Hematopoietic multipotent progenitor cell treated with erythropoietin and hydrocortisone succinate and interleukin-3 and kit ligand, for 4 days (in vitro differentiated cells): ENCODE measurements at regions not wholly inside any gene's neighbourhood (a gene's known extent, or its start where the extent isn't known, plus 50 kb on each side); places are given as distances from the start of the nearest gene placed in this dataset.
"Not testable (repeated sequence)": the region's sequence is repeated elsewhere in the genome, so short reads cannot be mapped to it uniquely, and the experiment has no call there.

ENCODE experiments used
- DNase-seq: peaks from one replicate; pipeline ENCODE4 v3.0.0-alpha.2; 2015

GRCh38 chr6:141437011-141437410 lies 695.7 kb upstream of the GJE1 start:
- DNase-seq, result no peak

DNA sequence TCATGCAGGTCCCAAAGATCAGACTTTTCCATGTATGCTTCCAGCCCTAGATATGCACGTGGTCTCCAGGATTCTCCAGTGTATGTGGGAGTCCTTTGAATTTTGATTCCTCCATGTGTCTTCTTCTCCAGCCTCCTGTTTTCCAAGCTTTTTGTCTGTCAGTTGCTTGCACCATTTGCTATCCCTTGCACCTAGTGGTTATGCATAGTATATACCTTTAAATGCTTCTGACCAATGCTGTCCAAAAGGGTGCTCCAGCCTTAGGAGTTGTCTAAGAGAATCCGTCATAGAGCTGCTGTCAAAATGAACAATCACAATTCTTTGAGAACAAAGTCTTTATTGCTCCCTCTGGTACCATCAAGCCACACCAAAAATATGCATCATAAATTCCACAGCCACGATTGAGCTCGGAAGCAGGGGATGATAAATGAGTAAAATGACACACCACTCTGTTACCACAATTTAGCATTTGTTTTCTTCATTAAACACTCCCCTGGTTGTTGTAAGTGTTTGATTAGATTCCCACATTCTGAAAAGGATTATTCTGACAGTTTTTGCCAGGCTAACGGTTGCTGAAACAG lies 706.2 kb upstream of the GJE1 start:
- no peak for DNase-seq

GRCh38 chr6:141421378-141421777 lies 711.3 kb upstream of the GJE1 start:
- no peak for DNase-seq

DNA sequence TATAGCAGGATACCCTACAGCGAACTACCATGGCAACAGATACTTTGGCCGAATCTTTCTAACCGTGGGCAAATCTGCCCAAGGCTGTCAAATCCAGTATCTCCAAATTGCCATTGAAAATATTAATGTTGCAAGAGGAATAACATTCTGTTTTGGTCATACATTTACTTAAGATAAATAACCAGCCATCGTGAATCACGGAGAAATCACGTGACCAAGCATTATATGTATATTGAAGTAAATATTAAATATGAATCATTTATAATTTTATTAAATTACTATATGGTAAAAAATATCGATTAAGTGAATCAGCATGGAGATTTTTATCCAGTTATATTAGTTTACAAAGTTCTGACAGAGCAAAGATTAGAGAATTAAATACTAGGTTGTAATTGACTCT lies 714.6 kb upstream of the GJE1 start:
- no peak for DNase-seq

DNA sequence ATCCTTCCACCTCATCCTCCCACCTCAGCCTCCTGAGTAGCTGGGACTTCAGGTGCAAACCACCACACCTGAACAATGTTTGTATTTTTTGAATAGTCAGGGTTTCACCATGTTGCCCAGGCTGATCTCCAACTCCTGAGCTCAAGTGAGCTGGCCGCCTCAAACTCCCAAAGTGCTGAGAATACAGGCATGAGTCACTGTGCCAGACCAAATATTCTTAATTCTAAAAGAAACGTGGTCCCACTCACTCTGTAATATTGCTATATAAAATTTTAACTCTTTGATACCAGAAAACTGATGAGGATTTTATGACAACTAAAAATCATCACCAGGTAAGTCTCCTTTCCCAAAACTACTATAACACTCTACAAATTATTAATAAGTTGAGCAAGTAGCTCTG lies 716.8 kb upstream of the GJE1 start:
- no peak for DNase-seq

DNA sequence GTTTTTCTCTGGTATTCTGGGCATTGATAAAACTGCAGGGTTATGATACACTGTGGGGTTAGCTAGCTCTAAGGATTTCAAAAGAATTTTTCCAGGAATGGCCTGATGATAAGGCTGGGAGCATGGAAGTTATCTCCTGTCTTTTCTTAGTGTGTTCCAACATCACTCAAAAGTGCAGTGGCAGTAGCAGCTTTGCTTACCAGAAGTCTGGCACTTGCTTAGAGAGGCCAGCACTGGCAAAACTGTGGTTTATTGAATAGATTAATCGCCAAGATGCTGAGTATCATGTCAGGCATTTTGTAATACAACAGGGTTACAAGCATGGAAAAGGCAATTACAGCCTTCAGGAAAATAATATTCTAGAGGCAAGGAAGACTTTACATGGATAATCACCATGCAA lies 719.5 kb upstream of the GJE1 start:
- DNase-seq, result no peak

DNA sequence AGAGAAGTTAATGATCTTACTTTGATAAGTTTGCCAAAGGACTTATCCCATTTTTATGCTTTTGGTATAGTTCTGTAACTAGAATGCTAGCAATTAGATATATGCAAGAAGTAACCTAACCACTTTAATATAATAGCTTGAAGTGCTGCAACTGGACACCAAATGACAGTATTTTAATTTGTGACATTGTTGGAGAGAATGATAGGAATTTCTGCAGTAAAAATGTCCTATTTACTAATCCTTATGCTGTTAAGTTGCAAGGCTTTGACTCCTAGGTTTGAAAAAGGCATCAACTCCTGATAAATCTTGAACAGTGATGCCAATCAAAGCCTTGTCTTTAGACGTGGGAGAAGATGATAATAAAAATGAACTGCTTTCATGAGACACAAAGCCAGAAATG lies 726.0 kb upstream of the GJE1 start:
- DNase-seq, result no peak

- DNase-seq, result no peak
These were observed 728.9 kb upstream of the GJE1 start for GRCh38 chr6:141403827-141404226.

- DNase-seq, result no peak
These were observed 729.6 kb upstream of the GJE1 start for GRCh38 chr6:141403103-141403502.

DNA sequence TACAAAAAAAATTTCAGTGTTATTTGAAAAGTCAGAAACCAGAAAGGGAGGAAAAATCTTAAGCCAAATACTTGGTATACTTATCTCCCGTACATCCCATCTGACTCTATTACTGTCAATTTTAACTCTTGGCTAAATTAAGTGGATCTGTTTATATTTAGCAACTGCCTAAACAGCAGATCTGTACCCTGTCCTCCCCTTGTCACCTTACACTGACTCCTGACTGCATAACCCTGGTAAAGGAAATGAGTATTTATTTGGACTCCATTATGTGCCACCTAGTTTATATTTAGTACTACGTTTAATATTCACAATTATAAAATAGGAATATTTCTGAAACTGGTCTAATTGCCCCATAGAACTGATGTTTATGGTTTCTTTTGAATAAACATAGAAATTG lies 730.2 kb upstream of the GJE1 start:
- no peak for DNase-seq

DNA sequence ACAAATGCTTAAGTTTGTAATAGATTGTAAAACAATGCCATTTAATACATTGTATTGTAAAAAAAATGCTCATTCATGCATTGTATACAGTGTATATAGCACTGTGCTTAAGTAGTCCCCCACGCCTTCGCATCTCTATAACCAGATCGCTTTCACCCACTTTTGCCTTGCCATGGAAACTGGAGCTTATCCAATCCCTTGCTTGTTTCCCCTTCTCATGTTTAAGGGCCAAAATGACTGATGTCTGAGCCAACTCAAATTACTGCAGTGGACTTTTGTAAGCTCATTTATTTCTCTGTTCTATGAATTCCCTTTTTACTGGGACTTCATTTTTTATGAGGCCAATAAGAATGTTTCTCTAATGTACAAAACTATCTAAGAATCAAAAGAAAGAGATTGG lies 730.9 kb upstream of the GJE1 start:
- no peak for DNase-seq

GRCh38 chr6:141401168-141401567 lies 731.6 kb upstream of the GJE1 start:
- no peak for DNase-seq

DNA sequence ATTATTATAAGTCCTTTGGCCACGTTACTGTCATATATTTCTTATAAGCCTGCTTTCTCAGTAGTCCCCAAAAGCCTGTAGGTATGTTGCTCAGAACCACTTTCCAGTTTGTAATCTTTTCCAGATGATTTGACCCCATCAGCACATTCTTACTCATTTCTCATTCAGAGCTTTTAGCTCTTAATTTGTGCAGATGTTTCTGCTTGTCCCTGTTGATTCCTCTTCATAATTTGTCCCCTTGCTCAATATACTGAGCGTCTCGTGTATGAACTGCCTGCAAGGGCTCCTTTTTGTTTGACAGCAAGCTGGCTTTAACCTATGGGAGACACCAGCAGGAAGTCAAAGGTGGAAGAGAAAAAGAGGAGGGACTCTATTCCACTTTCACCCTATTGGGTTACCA lies 733.8 kb upstream of the GJE1 start:
- no peak for DNase-seq

DNA sequence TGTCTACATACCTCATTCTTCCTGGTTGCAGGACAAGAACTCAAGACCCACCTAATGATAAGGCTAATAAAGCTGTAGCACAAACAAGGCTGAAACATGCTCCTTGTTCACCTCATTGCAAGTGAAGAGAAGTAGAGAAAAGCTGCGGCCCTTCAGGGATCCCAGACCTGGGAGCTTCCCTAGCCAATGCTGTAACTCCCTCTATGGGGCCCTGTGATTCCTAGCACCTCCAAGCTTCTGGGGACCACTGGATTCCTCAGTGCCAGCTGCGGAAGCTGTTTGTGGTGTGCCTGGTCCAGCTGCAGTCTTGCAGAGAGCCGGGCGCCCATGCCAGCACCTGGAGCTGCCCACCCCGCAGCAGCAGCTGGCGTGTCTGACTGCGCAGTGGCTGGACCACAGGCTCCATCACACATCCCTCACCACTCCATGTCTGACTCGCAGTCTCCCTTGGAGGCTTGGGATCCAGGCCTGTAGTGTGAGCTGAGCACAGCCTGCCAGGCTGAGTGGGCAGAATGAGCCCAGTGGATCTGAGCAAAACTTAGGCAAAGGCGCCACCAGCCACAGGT lies 737.2 kb upstream of the GJE1 start:
- no peak for DNase-seq

DNA sequence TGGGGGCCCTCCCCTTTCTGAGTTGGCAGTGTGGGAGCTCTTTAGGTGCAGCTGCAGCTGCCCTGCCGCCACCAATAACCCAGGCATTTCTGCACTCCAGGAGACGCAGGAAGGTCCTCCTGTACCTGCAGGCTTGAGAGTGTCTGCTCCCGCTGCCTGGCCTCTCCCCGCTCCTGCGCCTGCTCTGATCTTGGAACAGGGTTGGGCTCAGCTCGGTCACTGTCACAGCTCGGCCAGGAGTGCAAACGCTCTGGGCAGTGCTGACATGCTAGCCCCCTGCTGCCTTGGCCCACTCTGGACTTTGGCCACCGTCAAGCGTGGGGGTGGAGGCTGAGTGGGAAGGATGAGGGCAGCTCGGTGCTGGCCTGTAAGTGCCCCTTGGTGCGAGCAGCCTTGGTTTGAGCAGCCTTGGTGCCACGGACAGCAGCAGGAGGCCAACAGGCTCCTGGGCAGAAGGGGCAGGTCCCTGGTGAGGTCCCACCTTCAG lies 738.1 kb upstream of the GJE1 start:
- DNase-seq, result no peak

GRCh38 chr6:141394125-141394536 lies 738.6 kb upstream of the GJE1 start:
- DNase-seq, result no peak

GRCh38 chr6:141393405-141394124 lies 739.2 kb upstream of the GJE1 start:
- DNase-seq, result no peak

GRCh38 chr6:141391135-141391534 lies 741.6 kb upstream of the GJE1 start:
- not testable (repeated sequence) for DNase-seq

- no peak for DNase-seq
These were observed 744.1 kb upstream of the GJE1 start for GRCh38 chr6:141388666-141389065.

- DNase-seq, result no peak
These were observed 762.3 kb upstream of the GJE1 start for GRCh38 chr6:141370438-141370837.

- not testable (repeated sequence) for DNase-seq
These were observed 765.9 kb upstream of the GJE1 start for GRCh38 chr6:141366796-141367195.

DNA sequence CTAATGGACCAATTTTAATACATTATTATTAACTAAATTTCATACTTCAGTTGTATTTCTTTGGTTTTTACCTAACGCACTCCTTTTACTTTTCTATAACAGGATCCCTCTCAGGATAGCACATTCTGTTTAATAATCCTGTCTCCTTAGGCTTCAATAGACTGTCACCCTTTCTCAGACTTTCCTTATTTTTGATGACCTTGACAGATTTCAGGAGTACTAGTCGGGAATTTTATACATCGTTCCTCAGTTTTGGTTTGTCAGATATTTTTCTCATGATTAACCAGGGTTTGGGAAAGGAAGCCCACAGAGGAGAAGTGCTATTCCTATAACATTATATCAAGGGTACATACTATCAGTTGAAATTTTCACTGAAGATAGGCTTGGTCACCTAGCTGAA lies 768.0 kb upstream of the GJE1 start:
- DNase-seq, result no peak

GRCh38 chr6:141364232-141364631 lies 768.5 kb upstream of the GJE1 start:
- DNase-seq, result no peak

DNA sequence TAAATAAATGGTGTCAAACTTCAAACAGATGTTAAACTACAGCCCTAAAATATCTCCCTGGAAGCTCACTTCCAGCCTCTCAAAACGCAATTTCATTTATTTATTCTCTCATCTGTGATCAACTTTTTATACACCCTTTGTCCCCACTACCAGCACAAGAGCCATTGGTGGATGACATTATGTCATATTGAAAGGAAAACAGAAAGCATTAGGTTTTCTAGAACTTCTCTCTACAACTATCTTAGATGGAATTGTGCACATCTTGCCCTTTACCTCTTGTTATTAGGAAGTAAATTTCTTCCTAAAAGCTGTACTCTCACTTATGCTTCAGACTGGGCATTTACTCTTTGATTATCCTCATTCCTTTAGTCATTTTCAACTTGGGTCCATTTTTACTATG lies 771.2 kb upstream of the GJE1 start:
- no peak for DNase-seq

DNA sequence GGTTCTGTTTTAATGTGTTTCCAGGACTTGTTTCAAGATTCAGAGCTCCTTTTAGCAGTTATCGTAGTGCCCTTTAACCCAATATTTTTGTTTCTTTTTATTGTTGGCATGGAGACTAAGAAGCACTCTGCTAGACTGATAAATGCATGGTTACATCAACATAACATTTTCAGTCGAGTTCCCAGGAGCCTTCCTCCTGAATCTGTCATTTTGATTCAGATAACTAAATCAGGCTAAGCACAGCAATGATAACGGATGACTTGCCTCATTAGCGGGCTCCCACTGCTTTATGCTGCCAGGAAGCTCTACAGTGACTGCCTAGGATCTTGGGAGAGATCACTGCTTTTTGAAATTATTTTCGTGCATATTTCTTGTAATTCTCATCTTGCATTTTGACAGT lies 772.8 kb upstream of the GJE1 start:
- DNase-seq, result no peak
